GM23248 (cell line): ENCODE measurements at regions not wholly inside any gene's neighbourhood (a gene's known extent, or its start where the extent isn't known, plus 50 kb on each side); places are given as distances from the start of the nearest gene placed in this dataset.
"Not testable (repeated sequence)": the region's sequence is repeated elsewhere in the genome, so short reads cannot be mapped to it uniquely, and the experiment has no call there.

Experiments used
- DNase-seq: peaks from one replicate; pipeline ENCODE4 v3.0.0-alpha.2; 2015
- H2AFZ ChIP-seq: fragments of 200-600 bp; sonication (generic); 2 replicates; pipeline ENCODE4 v1.6.1; 2016; ENCODE audit warnings: antibody characterized with exemption
- H3F3A ChIP-seq: fragments of 200-600 bp; sonication (generic); 2 replicates; pipeline ENCODE4 v1.6.1; 2016; ENCODE audit warnings: mild to moderate bottlenecking, antibody characterized with exemption, mixed run types; ENCODE audit not compliant: insufficient read depth
- H3K27ac ChIP-seq: fragments of 200-600 bp; sonication (generic); 2 replicates; pipeline ENCODE4 v1.5.1; 2016; ENCODE audit warnings: mild to moderate bottlenecking
- H3K27me3 ChIP-seq: fragments of 200-600 bp; sonication (generic); replicated peaks from 2 replicates; pipeline ENCODE4 v1.6.1; 2016; ENCODE audit warnings: mild to moderate bottlenecking; ENCODE audit not compliant: insufficient read depth
- H3K36me3 ChIP-seq: fragments of 200-600 bp; sonication (generic); 2 replicates; pipeline ENCODE4 v1.6.1; 2016; ENCODE audit warnings: low read depth, mild to moderate bottlenecking
- H3K4me1 ChIP-seq: fragments of 200-600 bp; sonication (generic); 2 replicates; pipeline ENCODE4 v1.6.1; 2016; ENCODE audit warnings: mild to moderate bottlenecking; ENCODE audit not compliant: insufficient read depth
- H3K4me2 ChIP-seq: fragments of 200-600 bp; sonication (generic); one replicate; pipeline ENCODE4 v1.6.1; 2016; ENCODE audit warnings: mild to moderate bottlenecking; ENCODE audit not compliant: unreplicated experiment
- H3K4me3 ChIP-seq: fragments of 200-600 bp; sonication (generic); 2 replicates; pipeline ENCODE4 v1.5.1; 2016; ENCODE audit warnings: mild to moderate bottlenecking
- H3K79me2 ChIP-seq: fragments of 200-600 bp; sonication (generic); 2 replicates; pipeline ENCODE4 v1.6.1; 2016; ENCODE audit warnings: mild to moderate bottlenecking; ENCODE audit not compliant: insufficient read depth
- H3K9ac ChIP-seq: fragments of 200-600 bp; sonication (generic); 2 replicates; pipeline ENCODE4 v1.6.1; 2016; ENCODE audit warnings: mild to moderate bottlenecking
- H3K9me2 ChIP-seq: fragments of 200-600 bp; sonication (generic); 2 replicates; pipeline ENCODE4 v1.6.1; 2016; ENCODE audit warnings: mixed run types, mild to moderate bottlenecking, moderate library complexity; ENCODE audit not compliant: insufficient read depth
- H3K9me3 ChIP-seq: fragments of 200-600 bp; sonication (generic); one replicate; pipeline ENCODE4 v1.6.1; 2017; ENCODE audit warnings: low read depth
- H4K20me1 ChIP-seq: fragments of 200-600 bp; sonication (generic); 2 replicates; pipeline ENCODE4 v1.6.0; 2016; ENCODE audit not compliant: insufficient read depth
- EZH2 ChIP-seq: fragments of 200-600 bp; sonication (generic); IDR thresholded peaks from 2 replicates; pipeline ENCODE4 v1.6.1; 2018; ENCODE audit warnings: antibody characterized with exemption, mild to moderate bottlenecking; ENCODE audit not compliant: insufficient read depth, poor library complexity, severe bottlenecking
- EZH2phosphoT487 ChIP-seq: fragments of 200-600 bp; sonication (generic); IDR thresholded peaks from 2 replicates; pipeline ENCODE4 v1.6.1; 2018; ENCODE audit warnings: antibody characterized with exemption, moderate library complexity, mild to moderate bottlenecking, low read depth; ENCODE audit not compliant: insufficient read depth
- WGBS, 2 experiments: methylation state at CpG; one replicate each; pipeline ENCODE4 v1.1.6; 2015 to 2017; ENCODE audit warnings: low lambda C conversion rate in 2 of 2, low coverage in 1 of 2; ENCODE audit errors: missing lambda C conversion rate in 2 of 2; 5-methylcytosine and 5-hydroxymethylcytosine counted together
- in situ Hi-C: fragments of 300-500 bp; cut with MboI; formaldehyde crosslinking; loops from 2 replicates; pipeline ENCODE4 v1.15.0; 2020

- TF ChIP-seq EZH2 (no peak), EZH2phosphoT487 (no peak)
- in situ Hi-C loops: no loop called here
- Histone ChIP-seq H2AFZ (no peak overlapping the region), H3K9ac (no peak overlapping the region), H3K9me3 (no peaks in the 10 kb centered on the region), H3K27ac (no peak overlapping the region), H3K36me3 (no peaks in the 10 kb centered on the region), H3K4me3 (no peak overlapping the region), H3K27me3 (no peaks in the 10 kb centered on the region), H3K9me2 (0 out of 2 replicates have a peak, but pooled peaks cover 2% of the 10 kb centered on the region), H4K20me1 (no peaks in the 10 kb centered on the region), H3K79me2 (no peaks in the 10 kb centered on the region), H3K4me2 (no peak overlapping the region), H3F3A (no peaks in the 10 kb centered on the region), H3K4me1 (no peaks in the 10 kb centered on the region)
- peak; percentile 32 for DNase-seq
- 7 to 9% methylated on average over 5 of the region's 5 CpGs for WGBS, 2 experiments
These were observed 841.9 kb upstream of the ACO1 start for GRCh38 chr9:31542384-31543055.

DNA sequence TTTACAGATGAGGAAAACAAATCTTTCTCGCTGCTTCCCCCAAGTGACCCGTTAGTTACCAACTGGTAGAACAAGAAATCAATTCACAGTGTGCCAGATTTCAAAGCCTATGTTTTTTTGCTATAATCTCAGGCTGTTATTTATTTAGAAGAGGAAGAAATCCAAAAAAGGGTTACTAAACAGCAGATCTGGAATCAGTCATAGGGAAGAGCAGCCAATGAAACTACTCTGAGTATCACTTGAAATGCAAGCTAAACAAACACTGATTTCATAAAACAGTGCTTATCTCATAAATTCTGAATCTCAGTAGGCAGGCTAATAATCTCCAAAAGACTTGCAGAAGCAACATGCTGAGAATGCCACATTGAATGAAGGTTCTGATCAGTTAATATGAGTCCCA, 829.5 kb upstream of the ACO1 start:
- in situ Hi-C loops: no loop called here
- no peaks in the 10 kb centered on the region for H3K79me2 ChIP-seq
- H3K9ac ChIP-seq: no peak overlapping the region
- H3K4me2 ChIP-seq: no peak overlapping the region
- no peak overlapping the region for H2AFZ ChIP-seq
- no peaks in the 10 kb centered on the region for H3K9me3 ChIP-seq
- H3K27ac ChIP-seq: no peak overlapping the region
- 19 to 21% methylated on average over 2 of the region's 2 CpGs for WGBS, 2 experiments
- H3K36me3 ChIP-seq: no peaks in the 10 kb centered on the region
- H3F3A ChIP-seq: no peaks in the 10 kb centered on the region
- no peaks in the 10 kb centered on the region for H3K9me2 ChIP-seq
- no peaks in the 10 kb centered on the region for H3K27me3 ChIP-seq
- no peaks in the 10 kb centered on the region for H3K4me1 ChIP-seq
- H4K20me1 ChIP-seq: no peaks in the 10 kb centered on the region
- no peak for TF ChIP-seq EZH2
- TF ChIP-seq EZH2phosphoT487: no peak
- H3K4me3 ChIP-seq: no peak overlapping the region
- DNase-seq: no peak

DNA sequence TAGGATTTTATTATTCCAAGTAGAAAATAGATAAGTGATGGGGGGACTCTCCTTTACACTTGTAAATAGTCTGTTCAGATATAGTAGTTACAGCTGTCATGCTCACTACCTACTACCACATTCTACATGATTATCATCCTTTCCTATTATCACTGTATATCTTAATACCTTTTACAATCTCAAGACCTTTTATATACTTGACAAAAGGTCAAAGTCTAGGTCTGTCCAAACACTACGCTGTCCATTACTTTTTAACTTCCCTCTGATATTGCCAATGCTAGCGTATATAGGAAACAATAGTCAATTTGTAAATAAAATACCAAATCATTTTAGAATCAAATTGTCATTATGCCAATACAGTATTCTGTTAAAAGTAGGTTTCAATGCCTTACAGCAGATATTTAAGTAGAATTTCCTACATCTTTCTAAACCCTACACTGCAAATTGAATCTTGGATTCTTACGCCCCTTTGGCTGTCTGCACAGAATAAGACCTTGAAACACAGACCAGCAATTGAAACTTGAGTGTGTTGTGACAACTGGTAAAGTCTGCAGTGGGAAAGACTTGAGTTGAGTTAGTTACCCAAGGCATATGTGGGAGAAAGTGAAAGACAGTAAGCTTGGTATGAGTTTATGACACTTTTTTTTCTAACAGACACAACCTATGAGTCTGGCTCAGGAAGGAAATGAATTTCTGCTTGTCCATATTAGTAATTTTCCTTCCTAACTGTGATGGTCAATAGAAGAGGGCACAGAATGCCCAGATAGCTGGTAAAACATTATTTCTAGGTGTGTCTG, 827.6 kb upstream of the ACO1 start:
- Histone ChIP-seq H3K9me2 (no peaks in the 10 kb centered on the region), H3F3A (no peaks in the 10 kb centered on the region), H4K20me1 (no peaks in the 10 kb centered on the region), H3K9ac (no peak overlapping the region), H3K36me3 (no peaks in the 10 kb centered on the region), H3K27me3 (no peaks in the 10 kb centered on the region), H3K4me2 (no peak overlapping the region), H3K79me2 (no peaks in the 10 kb centered on the region), H3K27ac (no peak overlapping the region), H2AFZ (no peak overlapping the region), H3K9me3 (no peaks in the 10 kb centered on the region), H3K4me3 (no peak overlapping the region), H3K4me1 (no peaks in the 10 kb centered on the region)
- TF ChIP-seq EZH2 (no peak), EZH2phosphoT487 (no peak)
- 34 to 35% methylated on average over 3 of the region's 3 CpGs for WGBS, 2 experiments
- in situ Hi-C loops: no loop called here
- no peak for DNase-seq

DNA sequence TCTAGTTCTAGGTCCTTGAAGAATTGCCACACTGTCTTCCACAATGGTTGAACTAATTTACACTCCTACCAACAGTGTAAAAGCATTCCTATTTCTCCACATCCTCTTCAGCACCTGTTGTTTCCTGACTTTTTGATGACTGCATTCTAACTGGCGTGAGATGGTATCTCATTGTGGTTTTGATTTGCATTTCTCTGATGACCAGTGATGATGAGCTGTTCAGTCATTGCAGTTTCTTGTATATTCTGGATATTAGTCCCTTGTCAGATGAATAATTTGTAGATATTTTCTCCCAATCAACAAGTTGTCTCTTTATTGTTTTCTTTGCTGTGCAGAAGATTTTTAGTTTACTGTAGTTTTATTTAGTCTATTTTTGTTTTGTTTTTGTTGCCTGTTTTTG, 812.3 kb upstream of the ACO1 start:
- 15 to 22% methylated on average over 1 of the region's 1 CpG for WGBS, 2 experiments
- DNase-seq, H3F3A ChIP-seq, H3K9me2 ChIP-seq, H3K27ac ChIP-seq, H3K4me2 ChIP-seq, H4K20me1 ChIP-seq, H3K36me3 ChIP-seq, H3K4me3 ChIP-seq, H2AFZ ChIP-seq, H3K9me3 ChIP-seq, H3K27me3 ChIP-seq, H3K9ac ChIP-seq, H3K4me1 ChIP-seq, in situ Hi-C loops, H3K79me2 ChIP-seq: not testable (repeated sequence)
